Central memory CD8-positive, alpha-beta T cell (primary cell): ENCODE measurements at regions not wholly inside any gene's neighbourhood (a gene's known extent, or its start where the extent isn't known, plus 50 kb on each side); places are given as distances from the start of the nearest gene placed in this dataset.

ENCODE experiments used
- ATAC-seq: fragments of 150-1000 bp; cut with Tn5 transposase; replicated peaks from 2 replicates; pipeline ENCODE4 v1.10.0; 2022; ENCODE audit warnings: mild to moderate bottlenecking, moderate FRiP score, moderate number of reproducible peaks; ENCODE audit not compliant: poor library complexity, severe bottlenecking; ENCODE audit errors: extremely low read depth
- DNase-seq, 2 donors: peaks; one replicate each; pipeline ENCODE4 v3.0.0; 2021; ENCODE audit warnings: low spot score in 2 of 2
- H3K27ac Mint-ChIP-seq: one replicate; pipeline ENCODE4 v1.8.0; 2022; ENCODE audit warnings: low read depth, mild to moderate bottlenecking, moderate library complexity, mixed read lengths
- H3K27me3 Mint-ChIP-seq: one replicate; pipeline ENCODE4 v1.8.0; 2022; ENCODE audit warnings: mixed read lengths
- H3K36me3 Mint-ChIP-seq: one replicate; pipeline ENCODE4 v1.8.0; 2022; ENCODE audit warnings: mild to moderate bottlenecking, moderate library complexity, mixed read lengths; ENCODE audit not compliant: insufficient read depth
- H3K4me1 Mint-ChIP-seq: one replicate; pipeline ENCODE4 v1.8.0; 2022; ENCODE audit warnings: mixed read lengths
- H3K4me3 Mint-ChIP-seq: one replicate; pipeline ENCODE4 v1.8.0; 2022; ENCODE audit warnings: mild to moderate bottlenecking, moderate library complexity, mixed read lengths
- H3K9me3 Mint-ChIP-seq: one replicate; pipeline ENCODE4 v1.8.0; 2022; ENCODE audit warnings: mixed read lengths

DNA sequence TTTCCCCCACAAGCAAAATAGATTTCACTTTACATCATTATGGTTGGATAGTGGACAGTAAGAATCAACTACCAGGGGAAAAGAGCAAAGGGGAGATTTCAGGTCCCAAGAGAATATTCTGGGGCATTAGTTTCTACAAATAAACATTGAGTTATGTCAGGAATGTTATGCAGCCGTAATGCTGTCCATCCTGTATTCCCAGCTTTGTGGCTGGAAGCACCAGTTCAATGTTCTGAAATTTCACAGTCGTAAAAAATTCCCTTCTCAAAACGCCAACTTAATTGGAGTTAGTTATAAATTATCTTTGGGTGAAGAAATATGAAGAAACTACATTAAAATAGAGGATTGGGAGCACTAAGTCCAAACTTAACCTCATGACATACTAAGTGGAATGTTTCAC is 141.5 kb upstream of the FIGN start:
- ATAC-seq (no peak), DNase-seq (no peak)
- no peaks in the 10 kb centered on the region for H3K27me3 Mint-ChIP-seq
- H3K27ac Mint-ChIP-seq, result no peak overlapping the region
- H3K36me3 Mint-ChIP-seq, result no peaks in the 10 kb centered on the region
- H3K9me3 Mint-ChIP-seq, result peaks cover 25% of the 10 kb centered on the region
- H3K4me3 Mint-ChIP-seq, result no peak overlapping the region
- H3K4me1 Mint-ChIP-seq, result no peaks in the 10 kb centered on the region

DNA sequence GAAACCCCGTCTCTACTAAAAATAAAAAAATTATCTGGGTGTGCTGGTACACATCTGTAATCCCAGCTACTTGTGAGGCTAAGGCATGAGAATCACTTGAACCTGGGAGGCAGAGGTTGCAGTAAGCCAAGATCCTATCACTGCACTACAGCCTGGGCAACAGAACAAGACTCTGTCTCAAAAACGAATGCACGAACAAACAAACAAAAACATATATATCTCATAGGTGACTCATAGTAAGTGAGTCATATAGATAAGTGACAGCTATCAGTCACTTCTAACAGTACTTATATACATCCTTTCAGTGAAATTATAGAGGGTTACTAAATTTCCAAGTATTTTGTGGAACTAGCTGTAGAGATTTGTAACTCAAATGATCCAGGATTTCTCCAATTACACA is 127.3 kb upstream of the FIGN start:
- no peak overlapping the region for H3K4me3 Mint-ChIP-seq
- no peaks in the 10 kb centered on the region for H3K27me3 Mint-ChIP-seq
- H3K27ac Mint-ChIP-seq, result no peak overlapping the region
- DNase-seq (no peak), ATAC-seq (no peak)
- no peaks in the 10 kb centered on the region for H3K9me3 Mint-ChIP-seq
- H3K36me3 Mint-ChIP-seq, result no peaks in the 10 kb centered on the region
- no peaks in the 10 kb centered on the region for H3K4me1 Mint-ChIP-seq

DNA sequence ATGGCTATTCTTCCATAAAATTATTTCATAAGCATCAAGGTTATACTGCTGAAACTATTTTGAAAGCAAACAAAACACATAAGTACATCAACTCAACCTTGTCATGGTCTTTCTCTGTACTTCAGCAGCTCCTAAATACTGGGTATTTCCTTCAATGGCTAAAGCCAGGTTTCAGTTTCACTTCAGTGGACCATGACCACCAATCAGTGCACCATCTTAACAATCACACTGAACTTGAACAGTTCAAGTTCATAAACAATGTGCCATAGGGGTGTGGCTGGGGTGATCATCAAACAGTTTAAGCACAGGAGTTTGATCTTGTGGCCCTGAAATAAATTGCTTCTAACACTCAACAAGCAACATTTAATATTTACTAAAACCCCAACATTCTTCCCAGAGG is 124.1 kb upstream of the FIGN start:
- Mint-ChIP-seq H3K36me3 (no peaks in the 10 kb centered on the region), H3K4me1 (no peaks in the 10 kb centered on the region), H3K9me3 (no peaks in the 10 kb centered on the region), H3K27ac (no peak overlapping the region), H3K4me3 (no peak overlapping the region), H3K27me3 (no peaks in the 10 kb centered on the region)
- no peak for DNase-seq
- no peak for ATAC-seq

DNA sequence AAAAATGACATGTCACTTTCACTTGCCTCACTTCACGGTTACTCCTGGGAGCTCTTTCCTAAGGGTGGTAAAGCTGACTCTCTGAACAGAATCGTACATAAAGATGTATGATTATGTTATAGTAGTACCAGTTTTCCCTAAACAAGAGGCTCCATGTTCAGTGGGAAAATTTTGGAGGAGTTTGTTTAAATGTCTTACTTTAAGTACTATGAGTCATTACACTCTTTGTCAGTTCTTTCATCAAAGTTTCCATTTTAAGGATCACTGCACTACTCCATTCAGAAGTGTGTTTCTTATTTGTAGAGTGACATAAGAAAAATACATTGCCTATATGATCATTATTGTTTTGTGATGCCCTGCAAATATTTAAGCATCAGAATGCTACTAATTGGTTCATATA is 121.1 kb upstream of the FIGN start:
- ATAC-seq, result no peak
- Mint-ChIP-seq H3K36me3 (no peaks in the 10 kb centered on the region), H3K4me3 (no peak overlapping the region), H3K9me3 (no peaks in the 10 kb centered on the region), H3K27me3 (no peaks in the 10 kb centered on the region), H3K27ac (no peak overlapping the region), H3K4me1 (no peaks in the 10 kb centered on the region)
- no peak for DNase-seq

DNA sequence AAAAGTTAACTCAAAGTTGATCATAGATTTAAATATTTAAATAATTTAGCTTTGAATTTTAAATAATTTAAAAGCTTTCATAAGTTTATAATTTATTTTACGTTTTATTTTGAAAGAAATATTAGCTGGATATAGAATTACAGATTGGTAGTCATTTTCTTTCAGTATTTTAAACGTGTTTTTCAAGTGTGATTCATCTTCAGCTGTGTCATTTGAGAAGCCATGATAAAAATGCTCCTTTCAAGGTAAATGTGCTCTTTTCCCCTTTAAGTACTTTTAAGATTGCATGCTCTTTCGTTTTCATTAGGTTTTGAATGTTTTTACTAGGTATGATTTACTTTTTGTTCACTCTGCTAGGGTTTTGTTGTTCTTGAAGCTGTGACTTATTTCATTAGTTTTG is 116.8 kb upstream of the FIGN start:
- H3K9me3 Mint-ChIP-seq, result no peaks in the 10 kb centered on the region
- ATAC-seq, result no peak
- no peaks in the 10 kb centered on the region for H3K4me1 Mint-ChIP-seq
- H3K27ac Mint-ChIP-seq, result no peak overlapping the region
- H3K36me3 Mint-ChIP-seq, result no peaks in the 10 kb centered on the region
- H3K4me3 Mint-ChIP-seq, result no peak overlapping the region
- DNase-seq, result no peak
- no peaks in the 10 kb centered on the region for H3K27me3 Mint-ChIP-seq

DNA sequence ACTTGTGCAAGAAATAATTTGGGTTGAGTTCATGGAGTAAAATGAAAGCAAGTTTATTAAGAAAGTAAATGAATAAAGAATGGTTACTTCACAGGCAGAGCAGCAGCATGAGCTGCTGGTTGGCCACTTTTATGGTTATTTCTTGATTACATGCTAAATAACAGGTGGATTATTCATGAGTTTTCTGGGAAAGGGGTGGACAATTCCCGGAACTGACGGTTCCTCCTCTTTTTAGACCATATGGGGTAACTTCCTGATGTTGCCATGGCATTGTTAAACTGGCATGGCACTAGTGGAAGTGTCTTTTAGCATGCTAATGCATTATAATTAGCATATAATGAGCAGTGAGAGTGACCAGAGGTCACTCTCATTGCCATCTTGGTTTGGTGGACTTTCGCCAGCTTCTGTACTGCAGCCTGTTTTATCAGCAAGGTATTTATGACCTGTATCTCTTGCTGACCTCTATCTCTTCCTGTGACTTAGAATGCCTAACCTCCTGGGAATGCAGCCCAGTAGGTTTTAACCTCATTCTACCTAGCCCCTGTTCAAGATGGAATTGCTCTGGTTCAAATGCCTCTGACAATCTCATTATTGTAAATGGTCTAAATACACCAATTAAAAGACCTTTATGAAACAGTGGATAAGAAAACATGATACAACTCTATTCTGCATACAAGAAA is 114.1 kb upstream of the FIGN start:
- ATAC-seq, result no peak
- Mint-ChIP-seq H3K4me1 (no peaks in the 10 kb centered on the region), H3K36me3 (no peaks in the 10 kb centered on the region), H3K27ac (no peak overlapping the region), H3K9me3 (no peaks in the 10 kb centered on the region), H3K4me3 (no peak overlapping the region), H3K27me3 (no peaks in the 10 kb centered on the region)
- DNase-seq, result no peak

DNA sequence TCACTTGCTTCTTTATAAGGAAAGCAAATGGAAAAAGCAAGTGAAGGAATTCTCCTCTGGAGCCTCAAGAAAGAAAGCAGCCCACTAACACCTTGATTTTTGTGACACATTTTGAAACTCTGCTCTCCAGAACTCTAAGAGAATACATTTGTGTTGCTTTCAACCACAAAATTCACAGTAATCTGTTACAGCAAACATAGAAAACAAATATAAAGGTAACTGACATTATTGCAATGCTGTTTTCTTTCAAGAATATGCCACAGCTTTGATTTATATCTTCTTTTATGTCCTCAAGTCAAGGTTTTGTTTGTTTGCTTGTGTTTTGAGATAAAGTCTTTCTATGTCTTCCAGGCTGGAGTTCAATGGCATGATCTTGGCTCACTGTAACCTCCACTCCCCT is 103.1 kb upstream of the FIGN start:
- H3K9me3 Mint-ChIP-seq, result peaks cover 9% of the 10 kb centered on the region
- no peaks in the 10 kb centered on the region for H3K4me1 Mint-ChIP-seq

DNA sequence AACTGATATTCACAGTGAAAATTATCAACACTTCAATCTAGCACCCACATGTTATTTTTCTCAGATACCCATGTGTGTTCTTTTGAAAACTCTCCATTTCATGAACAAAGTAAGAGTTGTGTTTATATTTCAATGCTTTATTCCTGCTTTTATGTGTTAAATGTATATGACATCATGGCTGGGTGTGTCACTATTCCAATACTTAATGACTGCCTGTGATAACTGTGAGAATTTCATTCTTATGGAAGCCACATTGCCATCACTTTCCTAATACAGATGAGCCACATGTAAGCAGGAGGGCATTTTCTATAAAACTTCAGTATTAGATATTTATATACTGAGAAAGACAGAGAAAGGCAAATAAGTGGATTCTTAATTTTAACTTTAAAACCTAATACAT is 100.4 kb upstream of the FIGN start:
- Mint-ChIP-seq H3K4me3 (no peak overlapping the region), H3K4me1 (no peaks in the 10 kb centered on the region), H3K36me3 (no peaks in the 10 kb centered on the region), H3K27me3 (no peaks in the 10 kb centered on the region), H3K27ac (no peak overlapping the region), H3K9me3 (peaks cover 11% of the 10 kb centered on the region)
- ATAC-seq (no peak), DNase-seq (no peak)

More for the DNA sequence above, 103.1 kb upstream of the FIGN start:
- Mint-ChIP-seq H3K36me3 (no peaks in the 10 kb centered on the region), H3K27ac (no peak overlapping the region), H3K27me3 (no peaks in the 10 kb centered on the region), H3K4me3 (no peak overlapping the region)
- ATAC-seq, result no peak
- DNase-seq, result no peak

DNA sequence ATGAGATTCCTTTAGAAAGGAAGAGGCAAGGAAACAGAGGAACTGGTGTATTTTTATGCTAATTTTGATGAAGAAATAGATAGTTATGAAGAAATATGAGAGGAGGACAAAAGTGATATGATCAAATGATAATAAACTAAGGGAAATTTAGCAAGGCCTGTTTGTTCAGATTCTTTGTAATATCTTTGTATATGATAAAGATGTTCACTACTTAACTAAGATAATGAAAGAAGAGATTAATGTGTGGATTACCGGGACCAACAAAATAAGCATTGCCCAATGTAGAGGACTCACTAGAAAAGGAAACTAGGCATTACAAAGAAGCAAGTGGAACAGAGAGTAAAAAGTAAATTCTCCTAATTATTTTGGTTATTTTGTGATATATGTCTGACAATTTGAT is 99.0 kb upstream of the FIGN start:
- ATAC-seq, result no peak
- H3K27ac Mint-ChIP-seq, result no peak overlapping the region

DNA sequence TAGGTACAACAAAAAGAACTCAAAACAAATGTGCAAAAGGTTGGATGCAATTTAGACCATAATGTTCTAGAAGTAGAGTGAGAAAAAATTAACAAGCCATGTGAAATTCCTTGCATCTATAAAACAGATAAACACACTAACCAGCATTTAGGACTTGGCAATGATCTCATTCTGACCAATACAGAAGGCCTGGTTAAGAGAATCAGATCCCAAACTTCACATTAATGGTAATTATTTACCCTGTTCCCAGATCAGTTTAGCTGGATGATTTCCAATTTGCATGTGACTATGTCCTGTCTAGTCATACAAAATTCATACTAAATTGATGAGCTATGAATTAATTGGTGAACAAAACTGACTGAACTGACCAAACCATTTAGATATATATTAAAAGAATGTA is 98.4 kb upstream of the FIGN start:
- Mint-ChIP-seq H3K4me1 (no peaks in the 10 kb centered on the region), H3K4me3 (no peak overlapping the region), H3K27ac (no peak overlapping the region), H3K9me3 (peaks cover 12% of the 10 kb centered on the region), H3K36me3 (no peaks in the 10 kb centered on the region), H3K27me3 (no peaks in the 10 kb centered on the region)
- no peak for DNase-seq
- no peak for ATAC-seq

More for the DNA sequence above, 99.0 kb upstream of the FIGN start:
- no peaks in the 10 kb centered on the region for H3K4me1 Mint-ChIP-seq
- H3K27me3 Mint-ChIP-seq, result no peaks in the 10 kb centered on the region
- H3K36me3 Mint-ChIP-seq, result no peaks in the 10 kb centered on the region
- no peak overlapping the region for H3K4me3 Mint-ChIP-seq
- DNase-seq, result no peak
- peaks cover 6% of the 10 kb centered on the region for H3K9me3 Mint-ChIP-seq

DNA sequence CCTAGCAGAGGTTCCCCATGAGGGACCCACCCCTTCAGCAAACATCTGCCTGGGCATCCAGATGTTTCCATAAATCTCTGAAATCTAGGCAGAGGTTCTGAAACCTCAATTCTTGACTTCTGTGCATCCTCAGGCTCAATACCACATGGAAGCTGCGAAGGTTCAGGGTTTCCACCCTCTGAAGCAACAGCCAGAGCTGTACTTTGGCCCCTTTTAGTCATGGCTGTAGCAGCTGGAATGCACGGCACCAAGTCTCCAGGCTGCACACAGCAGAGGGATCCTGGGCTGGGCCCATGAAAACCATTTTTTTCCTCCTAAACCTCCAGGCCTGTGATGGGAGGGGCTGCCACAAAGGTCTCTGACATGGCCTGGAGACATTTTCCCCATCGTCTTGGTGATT is 93.0 kb upstream of the FIGN start:
- Mint-ChIP-seq H3K27me3 (no peaks in the 10 kb centered on the region), H3K4me1 (no peaks in the 10 kb centered on the region), H3K9me3 (peaks cover 30% of the 10 kb centered on the region), H3K27ac (no peak overlapping the region), H3K36me3 (no peaks in the 10 kb centered on the region), H3K4me3 (no peak overlapping the region)
- ATAC-seq (no peak), DNase-seq (no peak)

DNA sequence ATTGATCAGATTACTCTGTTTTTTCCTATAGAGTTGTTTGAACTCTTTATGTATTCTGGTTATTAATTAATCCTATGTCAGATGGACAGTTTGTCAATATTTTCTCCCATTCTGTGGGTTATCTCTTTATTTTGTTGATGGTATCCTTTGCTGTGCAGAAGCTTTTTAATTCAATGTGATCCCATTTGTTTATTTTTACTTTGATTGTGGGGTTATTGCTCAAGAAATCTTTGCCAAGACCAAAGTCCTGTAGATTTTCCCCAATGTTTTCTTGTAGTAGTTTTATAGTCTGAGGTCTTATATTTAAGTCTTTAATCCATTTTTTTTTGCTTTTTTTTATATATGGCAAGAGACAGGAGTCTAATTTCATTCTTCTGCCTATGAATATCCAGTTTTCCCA is 86.2 kb upstream of the FIGN start:
- Mint-ChIP-seq H3K9me3 (peaks cover 35% of the 10 kb centered on the region), H3K4me3 (no peak overlapping the region), H3K36me3 (no peaks in the 10 kb centered on the region), H3K4me1 (no peaks in the 10 kb centered on the region), H3K27me3 (no peaks in the 10 kb centered on the region), H3K27ac (no peak overlapping the region)
- DNase-seq (no peak), ATAC-seq (no peak)

DNA sequence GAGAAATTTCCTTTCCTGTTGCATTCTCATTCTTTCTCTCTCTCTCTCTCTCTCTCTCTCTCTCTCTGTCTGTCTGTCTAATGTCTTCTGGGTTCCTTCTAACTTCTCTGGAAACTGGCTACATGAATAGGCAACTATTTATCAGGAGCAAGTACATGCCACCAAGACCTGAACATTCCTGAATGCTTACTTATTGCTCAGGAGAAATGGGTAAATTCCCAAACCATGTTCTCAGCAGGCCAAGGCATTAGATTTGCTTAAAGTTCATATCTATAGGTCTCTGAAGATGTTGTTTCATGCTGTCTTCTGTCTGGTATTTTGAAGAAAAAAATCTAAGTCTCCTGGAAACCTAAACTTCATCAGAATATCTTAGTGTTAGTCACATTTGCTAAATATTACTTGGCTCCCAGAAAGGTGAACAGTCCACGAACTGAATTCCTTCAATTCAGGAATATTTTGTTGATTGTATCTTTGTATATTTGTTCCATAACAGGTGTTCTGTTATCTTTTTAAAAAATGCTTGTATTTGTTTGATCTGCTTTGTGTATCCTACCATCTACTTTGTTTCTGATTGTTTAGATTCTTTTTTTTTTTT is 77.2 kb upstream of the FIGN start:
- Mint-ChIP-seq H3K36me3 (no peaks in the 10 kb centered on the region), H3K27ac (peak overlapping the region; percentile 16), H3K27me3 (no peaks in the 10 kb centered on the region), H3K4me1 (no peaks in the 10 kb centered on the region), H3K9me3 (peaks cover 31% of the 10 kb centered on the region), H3K4me3 (no peak overlapping the region)
- ATAC-seq, result no peak
- DNase-seq, result no peak
